ENCODE measurements at regions not wholly inside any gene's neighbourhood (a gene's known extent, or its start where the extent isn't known, plus 50 kb on each side); places are given as distances from the start of the nearest gene placed in this dataset.

DNA sequence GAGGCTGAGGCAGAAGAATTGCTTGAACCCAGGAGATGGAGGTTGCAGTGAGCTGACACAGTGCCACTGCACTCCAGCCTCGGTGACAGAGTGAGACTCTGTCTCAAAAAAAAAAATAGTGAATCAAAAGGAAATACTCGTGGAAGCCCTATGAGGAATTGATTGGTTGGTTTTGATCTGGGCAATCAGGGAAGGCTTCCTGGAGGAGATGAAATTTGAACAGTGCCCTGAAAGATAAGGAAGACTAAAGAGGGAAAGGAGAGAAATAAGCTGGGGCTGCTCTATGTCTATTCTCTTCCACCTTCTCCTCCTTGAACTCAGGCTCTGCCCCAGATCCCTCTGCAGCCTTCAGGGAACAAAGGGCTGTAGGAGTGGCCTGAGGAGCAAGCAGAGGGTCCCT, 54.1 kb downstream of the IRF2BPL start:
- no peak for DNase-seq (ENCODE audit: low read depth, low spot score)

DNA sequence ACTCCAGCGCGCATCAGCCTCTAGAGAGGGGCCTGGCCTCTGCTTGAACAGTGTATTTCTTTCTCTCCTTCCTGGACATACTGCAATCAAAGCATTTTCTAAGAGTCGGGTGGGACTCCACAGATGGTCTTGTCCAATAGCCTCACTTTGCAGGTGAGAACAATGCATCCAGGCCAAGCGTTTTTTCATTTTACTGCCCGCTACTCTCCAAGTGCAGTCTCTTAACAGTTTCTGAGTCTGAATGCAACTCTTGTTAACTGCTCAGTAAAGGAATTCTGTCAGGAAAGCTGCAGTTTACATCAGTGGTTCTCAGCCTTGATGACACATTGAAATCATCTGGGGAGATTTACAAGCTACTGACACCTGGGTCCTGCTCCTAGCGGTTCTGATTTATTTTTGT, 57.0 kb downstream of the IRF2BPL start:
- no peak for DNase-seq (ENCODE audit: low read depth, low spot score)

DNA sequence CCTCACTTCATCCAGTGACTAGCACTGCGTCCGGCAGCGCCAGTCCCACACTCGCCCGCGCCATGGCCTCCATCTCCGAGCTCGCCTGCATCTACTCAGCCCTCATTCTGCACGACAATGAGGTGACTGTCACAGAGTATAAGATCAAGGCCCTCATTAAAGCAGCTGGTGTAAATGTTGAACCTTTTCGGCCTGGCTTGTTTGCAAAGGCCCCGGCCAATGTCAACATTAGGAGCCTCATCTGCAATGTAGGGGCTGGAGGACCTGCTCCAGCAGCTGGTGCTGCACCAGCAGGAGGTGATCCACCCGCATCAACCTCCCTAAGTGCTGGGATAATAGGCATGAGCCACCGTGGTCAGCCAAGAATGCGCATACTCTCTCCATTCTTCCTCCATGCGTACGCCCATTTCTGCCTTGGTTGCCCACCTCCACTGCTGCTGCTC, 59.9 kb downstream of the IRF2BPL start:
- DNase-seq (ENCODE audit: low read depth, low spot score) = no peak

DNA sequence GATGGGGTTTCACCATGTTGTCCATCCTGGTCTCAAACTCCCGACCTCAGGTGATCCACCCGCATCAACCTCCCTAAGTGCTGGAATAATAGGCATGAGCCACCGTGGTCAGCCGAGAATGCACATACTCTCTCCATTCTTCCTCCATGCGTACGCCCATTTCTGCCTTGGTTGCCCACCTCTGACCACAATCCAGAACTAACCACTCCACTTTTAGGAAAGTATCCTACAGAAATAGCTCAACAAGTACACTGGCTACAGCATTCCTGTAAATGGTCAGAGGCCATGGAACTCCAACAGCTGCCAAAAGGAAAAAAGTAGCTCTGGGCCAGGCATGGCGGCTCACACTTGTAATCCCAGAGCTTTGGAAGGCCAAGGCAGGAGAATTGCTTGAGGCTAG, 60.7 kb downstream of the IRF2BPL start:
- DNase-seq (ENCODE audit: low read depth, low spot score) = no peak

DNA sequence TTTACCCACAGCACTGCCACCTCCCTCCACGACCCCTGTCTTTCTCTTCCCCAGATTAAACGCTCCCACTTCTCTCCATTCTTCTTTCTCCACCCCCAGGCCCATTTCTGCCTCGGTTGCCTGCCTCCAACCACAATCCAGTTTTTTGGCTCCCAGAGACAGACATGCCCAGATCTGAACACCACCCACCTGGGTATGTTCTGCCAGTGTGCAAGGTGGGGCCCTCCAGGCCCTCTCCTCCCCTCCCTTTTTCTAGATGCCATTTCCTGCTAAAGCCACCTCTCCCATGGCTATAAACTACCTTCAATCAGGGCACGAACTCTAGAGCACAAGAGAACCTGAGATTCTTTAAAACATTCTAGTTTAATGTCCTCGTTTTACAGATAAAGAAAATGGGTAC, 63.3 kb downstream of the IRF2BPL start:
- DNase-seq (ENCODE audit: low read depth, low spot score) = no peak

DNA sequence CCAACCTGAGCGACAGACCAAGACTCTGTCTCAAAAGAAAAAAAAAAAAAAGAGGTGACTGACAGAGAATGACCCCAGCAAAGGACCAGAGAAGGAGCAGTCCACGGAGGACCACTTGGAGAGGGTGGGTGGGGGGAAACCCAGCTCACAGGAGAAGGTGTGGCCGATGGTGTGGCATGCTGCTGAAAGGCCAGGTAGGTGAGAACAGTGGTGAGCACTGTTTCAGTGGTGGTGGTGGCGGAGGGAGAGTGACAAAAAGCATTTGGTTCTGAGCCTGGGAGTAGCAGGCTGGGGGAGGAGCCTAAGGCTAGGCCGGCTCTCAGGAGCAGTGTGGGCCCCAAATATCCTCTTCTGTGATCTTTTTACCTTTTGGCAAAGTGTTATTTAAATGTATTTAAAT, 63.8 kb downstream of the IRF2BPL start:
- DNase-seq (ENCODE audit: low read depth, low spot score) = no peak

DNA sequence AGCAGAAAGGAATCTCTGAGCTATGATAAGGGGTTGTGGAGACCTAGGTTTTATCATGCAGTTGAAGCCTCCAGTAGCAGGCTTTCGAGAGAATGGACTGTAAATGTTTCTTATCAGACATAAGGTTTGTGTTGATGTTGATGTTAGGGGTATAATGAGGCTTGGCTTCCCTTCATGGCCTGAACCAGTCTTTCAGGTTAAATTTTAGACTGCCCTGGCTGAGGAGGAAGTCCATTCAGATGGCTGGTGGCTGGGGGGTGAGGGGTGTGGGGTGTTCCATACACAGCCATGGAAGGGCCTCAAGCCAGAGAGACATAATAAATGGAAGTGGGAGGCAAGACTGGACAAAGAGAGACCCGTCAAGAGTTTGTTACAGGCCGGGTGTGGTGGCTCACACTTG, 65.1 kb downstream of the IRF2BPL start:
- no peak for DNase-seq (ENCODE audit: low read depth, low spot score)

DNA sequence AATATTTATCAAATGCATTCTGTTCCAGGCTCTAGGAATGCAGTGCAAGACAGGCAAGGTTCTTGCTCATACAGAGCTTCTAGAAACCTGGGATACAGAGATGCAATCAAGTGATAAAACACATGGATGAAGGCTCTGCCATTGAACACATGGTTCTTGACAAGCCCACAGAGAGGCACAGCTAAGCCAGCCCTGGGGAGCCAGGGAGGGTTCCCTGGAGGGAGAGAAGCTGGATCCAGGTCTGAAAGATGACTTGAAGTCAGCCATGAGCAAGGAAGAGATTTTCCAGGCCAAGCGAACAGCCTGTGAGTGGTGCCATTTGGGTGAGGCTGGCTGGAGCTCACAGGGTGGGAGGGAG, 66.2 kb downstream of the IRF2BPL start:
- DNase-seq (ENCODE audit: low read depth, low spot score) = no peak

DNA sequence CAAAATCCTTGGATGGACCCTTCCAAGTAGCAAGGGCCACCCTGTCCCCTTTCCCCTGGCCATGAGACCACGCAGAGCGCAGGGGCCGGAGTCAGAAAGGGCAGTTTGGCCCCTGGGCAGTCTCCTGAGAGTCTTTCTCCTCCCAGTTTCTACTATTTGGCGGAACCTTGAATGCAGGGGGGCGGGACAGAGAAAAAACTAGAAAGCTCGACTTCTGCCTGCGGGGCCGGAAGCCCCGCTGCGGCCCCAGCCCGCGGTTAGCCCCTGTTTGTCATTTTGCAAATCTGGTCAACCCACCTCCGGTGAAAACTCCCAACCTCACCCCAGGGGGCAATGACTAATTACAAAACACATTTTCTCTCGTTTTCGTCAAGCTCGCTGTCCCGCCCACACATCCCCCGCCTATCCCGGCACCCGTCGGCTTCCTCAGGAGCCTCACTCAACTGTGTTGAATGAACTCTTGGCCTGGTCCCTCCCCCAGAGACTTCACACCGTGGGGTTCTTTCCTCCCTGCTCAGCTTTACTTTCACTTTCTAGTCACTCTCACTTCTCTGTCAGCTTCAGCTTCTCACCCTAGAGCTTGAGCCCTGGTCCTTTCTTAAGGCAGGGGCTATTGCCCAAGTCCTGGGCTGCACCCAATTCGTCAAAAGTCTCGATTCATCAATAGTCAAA, 66.7 kb downstream of the IRF2BPL start:
- DNase-seq (ENCODE audit: low read depth, low spot score) = peak; percentile 99

DNA sequence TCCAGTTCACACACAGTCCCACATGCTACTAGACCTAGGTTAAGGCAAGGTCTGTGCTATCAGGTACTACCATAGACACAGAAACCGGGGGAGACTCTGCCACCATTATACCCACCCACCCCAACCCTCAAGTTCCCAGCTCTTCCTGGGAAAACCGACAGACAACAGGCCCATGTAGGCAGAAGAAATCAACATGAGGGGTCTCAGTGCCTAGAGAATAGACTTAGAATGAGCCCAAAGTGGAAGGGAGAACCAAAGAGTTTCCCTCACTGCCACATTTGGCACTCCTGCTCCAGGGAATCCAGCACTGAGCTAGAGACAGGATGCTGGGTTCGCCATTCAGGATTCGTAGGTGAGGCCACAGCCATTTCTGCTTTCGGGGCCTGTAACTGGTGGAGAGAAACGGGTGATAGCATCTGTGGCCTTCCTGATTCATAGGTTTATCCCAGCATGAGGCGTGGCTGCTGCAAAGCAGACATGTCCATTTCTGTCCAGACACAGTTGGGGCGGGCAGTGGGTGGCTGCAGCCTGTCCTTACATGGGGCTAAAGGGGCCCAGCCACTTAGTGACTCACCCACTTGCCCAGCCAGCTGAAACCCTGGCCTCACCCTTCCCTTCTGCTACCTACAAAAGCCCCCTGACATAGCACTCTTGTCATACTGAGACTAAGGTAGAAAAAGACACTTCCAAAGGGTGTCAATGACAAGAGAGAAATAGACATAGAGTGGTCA, 69.4 kb downstream of the IRF2BPL start:
- DNase-seq (ENCODE audit: low read depth, low spot score) = no peak

DNA sequence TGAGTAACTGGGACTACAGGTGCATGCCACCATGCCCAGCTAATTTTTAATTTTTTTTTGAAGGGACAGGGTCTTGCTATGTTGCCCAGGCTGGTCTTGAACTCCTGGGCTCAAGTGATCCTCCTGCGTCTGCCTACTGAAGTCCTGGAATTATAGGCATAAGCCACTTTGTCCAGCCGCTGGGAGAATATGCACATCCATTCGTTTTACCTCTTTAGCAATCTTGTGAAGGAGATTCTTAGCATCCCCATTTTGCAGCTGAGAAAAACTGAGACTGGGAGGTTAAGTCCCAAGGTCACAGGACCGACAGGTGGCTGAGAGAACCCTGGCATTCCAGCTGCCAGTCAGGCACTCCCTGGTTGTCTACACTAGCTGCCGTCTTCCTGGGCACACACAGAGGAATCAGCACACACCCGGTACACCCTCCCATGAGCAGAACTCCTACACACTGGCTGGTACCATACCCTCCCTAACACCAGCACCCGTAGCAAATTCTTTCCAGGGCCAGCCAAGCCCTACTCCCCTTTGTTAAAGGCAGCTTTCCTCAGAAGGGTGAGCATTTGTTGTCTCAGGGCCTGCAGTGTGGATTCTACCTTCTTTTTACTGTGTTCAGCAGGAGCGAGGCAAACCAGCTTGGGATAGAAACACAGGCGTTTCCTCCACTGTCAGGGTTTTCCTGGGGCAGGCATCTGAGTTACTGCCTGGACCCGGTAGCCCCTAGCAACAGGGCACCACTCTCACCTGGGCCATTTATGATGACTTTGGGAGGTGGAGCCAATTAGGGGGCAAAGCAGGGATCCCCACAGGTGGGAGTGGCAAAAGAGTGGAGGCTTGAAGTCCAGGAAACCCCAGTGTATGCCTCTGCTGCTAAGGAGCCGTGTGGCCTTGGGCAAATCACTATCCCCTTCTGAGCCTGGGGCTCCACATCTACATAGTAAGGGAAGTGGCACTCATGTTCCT, 70.2 kb downstream of the IRF2BPL start:
- no peak for DNase-seq (ENCODE audit: low read depth, low spot score)

DNA sequence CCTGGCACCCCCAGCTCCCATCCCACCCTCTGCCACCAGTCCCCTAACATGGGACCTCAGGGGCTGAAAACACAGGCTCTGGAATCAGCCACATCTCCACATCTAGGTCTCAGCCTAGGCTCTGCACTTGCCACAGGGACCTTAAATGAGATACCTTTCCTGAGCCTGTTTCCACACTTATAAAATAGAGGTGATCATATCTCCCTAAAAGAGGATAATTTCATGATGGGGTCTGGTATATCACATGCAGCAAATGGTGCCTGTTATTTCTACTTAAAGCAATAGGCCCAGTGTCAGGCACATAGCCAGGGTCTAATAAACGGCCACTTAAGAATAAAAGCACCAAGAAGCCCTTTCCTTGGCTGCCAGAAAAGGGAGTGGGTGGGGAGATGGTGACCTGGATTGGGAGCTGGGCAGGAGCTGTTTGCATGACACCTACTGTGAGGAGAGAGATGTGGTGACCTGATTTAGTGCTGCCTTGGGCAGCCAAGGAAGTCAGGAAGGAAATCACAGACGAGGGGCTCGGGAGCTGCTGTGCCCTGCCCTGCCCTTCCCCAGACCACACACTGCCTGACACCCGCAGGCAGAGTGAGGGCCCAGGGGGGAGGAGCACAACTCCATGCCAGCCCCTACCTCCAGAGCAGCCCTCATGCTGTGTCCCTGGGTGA, 71.2 kb downstream of the IRF2BPL start:
- DNase-seq (ENCODE audit: low read depth, low spot score) = no peak

DNA sequence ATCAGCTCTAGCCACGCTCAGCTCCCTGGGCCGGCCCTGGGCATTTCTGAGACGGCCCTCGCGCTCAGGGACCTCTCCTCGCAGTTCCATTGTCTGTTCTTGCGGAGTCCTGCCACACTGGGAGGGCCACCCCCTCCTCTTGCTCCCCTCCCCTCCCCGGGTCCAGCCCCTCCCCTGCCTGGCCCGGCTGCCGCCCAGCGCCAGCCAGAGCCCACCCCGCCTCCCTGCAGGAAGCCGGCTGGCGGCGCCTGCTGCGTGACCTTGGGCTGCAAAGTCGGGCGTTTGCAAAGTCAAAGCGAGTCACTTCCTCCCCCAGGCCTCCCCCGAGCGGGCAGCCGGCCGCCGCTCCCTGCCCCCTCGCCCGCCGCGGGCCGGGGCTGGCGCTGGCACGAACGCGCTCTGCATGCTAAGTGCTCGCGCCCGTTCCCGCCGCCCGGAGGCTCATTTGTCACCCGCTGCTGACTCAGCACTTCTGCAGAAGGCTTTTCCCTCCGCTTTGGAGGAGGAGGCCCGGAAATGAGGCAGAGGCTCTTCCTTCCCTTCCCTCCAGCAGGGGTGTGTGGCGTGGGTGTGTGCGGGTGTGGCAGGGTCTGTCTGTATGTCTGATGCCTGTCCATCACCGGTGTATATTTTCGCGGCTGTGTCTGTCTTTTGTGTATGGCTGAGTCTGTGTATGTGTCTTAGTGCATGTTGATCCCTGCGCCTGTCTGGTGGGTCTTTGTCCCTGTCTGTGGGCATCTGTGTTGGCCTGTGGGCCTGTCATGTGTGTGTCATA, 72.0 kb downstream of the IRF2BPL start:
- DNase-seq (ENCODE audit: low read depth, low spot score) = peak; percentile 49

DNA sequence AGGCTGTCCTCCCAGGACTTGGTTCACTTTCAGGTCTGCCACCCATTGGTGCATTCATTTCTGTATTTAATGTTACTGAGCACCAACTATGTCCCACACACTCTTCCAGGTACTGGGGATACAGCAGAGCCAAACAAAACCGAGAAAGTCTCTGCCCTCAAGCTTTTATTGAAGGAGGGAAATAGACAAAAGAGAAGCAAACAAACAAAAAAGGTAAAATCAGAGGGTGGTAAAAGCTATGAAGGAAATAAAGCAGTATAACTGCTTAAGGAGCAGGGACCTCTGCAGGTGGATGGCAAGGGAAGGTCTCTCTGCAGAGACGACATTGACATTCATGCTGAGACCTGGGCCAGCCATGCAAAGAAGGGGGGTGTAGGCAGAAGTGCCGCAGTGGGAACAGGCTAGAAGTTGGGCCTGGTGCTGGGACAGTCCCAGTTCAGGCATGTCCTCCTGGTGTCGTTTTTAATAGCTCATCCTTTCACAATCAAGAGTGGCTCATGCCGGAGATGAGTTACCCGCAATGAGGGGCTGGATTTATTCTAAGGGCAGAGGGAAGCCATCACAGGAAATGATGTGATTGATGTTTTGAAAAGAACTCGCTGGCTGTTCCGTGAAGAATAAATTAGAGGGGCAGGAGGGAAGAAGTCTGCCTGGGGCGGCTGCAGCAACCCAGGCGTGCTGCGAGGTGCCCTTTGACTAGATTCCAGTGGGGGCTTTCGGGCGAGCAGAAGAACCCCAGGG, 72.8 kb downstream of the IRF2BPL start:
- DNase-seq (ENCODE audit: low read depth, low spot score) = no peak

DNA sequence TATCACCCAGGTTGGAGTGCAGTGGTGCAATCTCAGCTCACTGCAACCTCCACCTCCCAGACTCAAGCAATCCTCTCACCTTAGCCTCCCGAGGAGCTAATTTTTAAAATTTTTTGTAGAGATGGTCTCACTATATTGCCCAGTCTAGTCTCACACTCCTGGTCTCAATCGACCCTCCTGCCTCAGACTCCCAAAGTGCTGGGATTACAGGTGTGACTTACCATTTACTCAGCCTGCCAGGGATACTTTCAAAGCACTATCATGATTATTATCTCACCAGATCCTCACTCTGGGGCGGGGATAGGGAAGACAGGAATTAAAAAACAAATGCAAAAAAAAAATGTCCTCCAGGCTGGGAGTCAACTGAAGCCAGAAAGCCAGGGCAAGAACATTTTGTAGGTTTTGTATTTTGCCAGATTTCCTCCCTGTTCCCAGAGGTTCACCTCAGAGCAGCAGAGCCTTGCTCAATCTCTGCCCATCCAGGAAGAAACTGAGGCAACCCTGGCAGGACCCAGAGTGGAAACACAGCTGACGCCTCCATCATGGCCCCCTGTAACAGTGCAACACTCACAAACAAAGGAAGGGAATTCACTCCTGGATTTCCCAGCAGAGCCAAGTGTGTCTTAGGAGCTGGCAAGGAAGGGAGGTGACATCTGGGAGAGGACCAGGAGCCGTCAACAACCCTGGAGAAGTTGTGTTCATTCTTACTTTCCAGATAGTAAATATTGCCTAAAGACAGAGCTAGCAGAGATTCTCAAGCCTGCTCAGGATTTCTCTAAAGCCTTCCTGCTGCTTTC, 73.9 kb downstream of the IRF2BPL start:
- no peak for DNase-seq (ENCODE audit: low read depth, low spot score)

DNA sequence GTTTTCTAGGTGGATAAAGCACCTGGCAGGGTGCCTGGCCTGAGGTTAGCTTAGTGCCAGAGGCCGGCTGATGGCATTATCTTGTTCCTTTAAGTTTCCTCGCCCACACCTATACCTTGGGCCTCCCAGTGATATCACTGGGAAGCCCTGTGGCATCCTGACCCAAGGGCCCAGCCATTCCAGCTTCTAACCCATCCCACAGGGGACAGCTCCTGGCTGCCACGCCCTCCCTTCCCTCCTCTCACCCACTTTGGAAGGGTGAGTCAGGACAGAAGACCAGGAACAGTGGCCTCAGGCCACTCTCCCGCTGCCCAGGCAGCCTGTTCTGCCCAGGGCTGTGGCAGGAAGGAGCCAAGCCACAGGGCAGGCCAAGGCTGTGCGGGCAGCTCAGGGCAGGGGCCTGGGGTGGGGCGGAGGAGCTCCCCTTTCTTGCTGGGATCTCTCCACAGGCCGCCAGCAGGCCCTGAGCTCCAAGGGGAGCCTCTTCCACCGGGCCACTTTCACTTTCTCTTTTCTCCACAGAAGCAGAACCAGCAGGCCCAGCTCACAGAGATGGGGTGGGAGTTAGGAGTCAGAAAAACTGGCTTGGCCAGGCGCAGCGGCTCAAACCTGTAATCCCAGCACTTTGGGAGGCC, 75.1 kb downstream of the IRF2BPL start:
- DNase-seq (ENCODE audit: low read depth, low spot score) = no peak

DNA sequence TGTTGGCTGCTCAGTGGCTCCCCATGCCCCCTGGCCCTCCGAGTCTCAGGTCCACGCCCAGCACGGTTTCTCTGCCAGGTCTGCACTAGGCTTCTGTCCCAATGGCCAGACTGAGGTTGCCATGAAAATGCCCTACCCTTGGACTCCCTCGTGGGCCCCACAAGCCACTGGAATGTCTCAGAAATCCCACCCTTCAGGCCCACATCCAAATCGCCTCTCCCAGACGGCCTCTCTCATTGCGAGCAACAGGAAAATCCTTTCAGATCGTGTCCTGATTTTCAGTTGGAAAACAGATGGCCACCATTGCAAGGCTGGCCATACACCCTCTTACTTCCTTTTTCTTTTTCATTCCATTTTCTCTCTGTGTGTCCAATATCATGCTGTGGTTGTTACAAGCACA, 77.3 kb downstream of the IRF2BPL start:
- no peak for DNase-seq (ENCODE audit: low read depth, low spot score)

DNA sequence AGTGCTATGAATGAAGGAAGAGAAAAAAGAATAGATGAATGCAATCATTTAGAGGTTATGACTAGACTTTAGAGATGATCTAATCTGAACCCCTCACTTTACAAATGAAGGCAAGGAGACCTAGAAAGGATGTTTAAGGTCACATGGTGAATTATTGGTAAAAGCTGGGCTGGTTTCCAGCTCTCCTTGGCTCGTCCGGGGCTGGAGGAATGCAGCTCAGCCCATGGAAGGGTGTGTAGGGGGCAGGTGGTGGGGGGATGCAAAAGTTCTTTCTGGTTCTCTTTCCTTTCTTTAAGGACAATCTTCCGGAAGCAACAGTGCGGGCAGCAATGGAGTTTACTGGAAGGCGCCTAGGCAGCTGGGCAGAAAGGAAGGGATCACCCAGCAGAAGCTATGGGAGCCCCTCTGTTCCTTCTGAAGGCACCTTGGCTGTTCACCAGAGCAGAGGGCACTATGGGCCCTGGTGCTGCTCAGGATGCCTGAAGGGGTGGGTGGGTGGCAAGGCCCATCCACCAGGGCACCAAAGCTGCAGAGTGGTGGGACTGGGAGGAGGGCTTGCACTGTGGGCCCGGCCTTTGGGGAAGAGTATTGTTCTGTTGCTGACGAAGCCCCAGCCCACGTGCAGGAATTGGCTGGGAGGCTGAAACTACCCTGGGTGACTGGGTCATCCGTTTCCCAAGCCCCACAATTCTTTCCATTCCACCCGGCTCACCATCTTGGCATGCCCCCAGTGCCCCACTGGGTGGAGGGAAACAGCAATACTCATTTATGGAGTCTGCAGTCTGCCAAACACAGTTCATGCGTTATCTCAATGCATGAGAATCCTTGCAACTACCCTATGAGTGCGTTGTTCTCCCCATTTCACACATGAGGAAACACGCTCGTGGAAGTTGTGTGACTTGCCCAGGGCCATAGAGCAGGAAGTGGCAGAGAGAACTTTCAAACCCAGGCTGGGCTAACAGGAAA, 78.2 kb downstream of the IRF2BPL start:
- DNase-seq (ENCODE audit: low read depth, low spot score) = no peak

Data from activated naive CD8-positive, alpha-beta T cell treated with anti-CD3 and anti-CD28 coated beads, Interleukin-2, amount 50 U/mL, for 16 hours (primary cell).